Hepatocyte (in vitro differentiated cells): ENCODE measurements at regions not wholly inside any gene's neighbourhood (a gene's known extent, or its start where the extent isn't known, plus 50 kb on each side); places are given as distances from the start of the nearest gene placed in this dataset.

Experiments used
- EZH2 ChIP-seq: fragments of 200-600 bp; sonication (generic); IDR thresholded peaks from 2 replicates; pipeline ENCODE4 v1.6.1; 2016; ENCODE audit warnings: antibody characterized with exemption, mild to moderate bottlenecking, borderline replicate concordance
- EZH2phosphoT487 ChIP-seq: fragments of 200-600 bp; sonication (generic); IDR thresholded peaks from one replicate; pipeline ENCODE4 v1.6.1; 2018; ENCODE audit warnings: antibody characterized with exemption, mild to moderate bottlenecking, low read depth, moderate library complexity; ENCODE audit not compliant: unreplicated experiment, severe bottlenecking
- TF ChIP-seq, protein P1 (sequence below): fragments of 200-600 bp; sonication (generic); IDR thresholded peaks from 2 replicates; pipeline ENCODE4 v1.5.1; 2016; ENCODE audit warnings: antibody characterized with exemption, mild to moderate bottlenecking; ENCODE audit not compliant: poor library complexity

DNA sequence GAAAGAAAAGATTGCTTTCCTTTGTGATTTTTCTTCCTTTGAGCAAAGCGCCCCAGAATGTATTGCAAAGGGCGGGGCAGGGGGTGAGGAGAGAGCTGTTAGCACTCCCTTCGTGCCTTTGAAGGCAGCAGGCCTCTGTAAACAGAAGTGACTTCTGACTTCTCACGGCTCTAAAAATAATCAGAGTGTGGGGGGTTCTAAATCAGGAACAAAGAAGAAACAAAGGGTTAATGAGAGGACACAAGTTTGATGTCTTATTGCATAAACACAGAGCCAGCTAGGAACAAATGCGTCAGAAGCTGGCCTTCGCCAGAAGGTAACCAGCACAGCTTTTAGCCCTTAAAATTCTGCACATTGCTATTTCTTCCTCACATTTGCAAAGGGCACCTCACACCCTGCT is 626.2 kb downstream of the MID1IP1 start:
- no peak for TF ChIP-seq EZH2
- TF ChIP-seq, protein P1, sequence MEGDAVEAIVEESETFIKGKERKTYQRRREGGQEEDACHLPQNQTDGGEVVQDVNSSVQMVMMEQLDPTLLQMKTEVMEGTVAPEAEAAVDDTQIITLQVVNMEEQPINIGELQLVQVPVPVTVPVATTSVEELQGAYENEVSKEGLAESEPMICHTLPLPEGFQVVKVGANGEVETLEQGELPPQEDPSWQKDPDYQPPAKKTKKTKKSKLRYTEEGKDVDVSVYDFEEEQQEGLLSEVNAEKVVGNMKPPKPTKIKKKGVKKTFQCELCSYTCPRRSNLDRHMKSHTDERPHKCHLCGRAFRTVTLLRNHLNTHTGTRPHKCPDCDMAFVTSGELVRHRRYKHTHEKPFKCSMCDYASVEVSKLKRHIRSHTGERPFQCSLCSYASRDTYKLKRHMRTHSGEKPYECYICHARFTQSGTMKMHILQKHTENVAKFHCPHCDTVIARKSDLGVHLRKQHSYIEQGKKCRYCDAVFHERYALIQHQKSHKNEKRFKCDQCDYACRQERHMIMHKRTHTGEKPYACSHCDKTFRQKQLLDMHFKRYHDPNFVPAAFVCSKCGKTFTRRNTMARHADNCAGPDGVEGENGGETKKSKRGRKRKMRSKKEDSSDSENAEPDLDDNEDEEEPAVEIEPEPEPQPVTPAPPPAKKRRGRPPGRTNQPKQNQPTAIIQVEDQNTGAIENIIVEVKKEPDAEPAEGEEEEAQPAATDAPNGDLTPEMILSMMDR: no peak
- TF ChIP-seq EZH2phosphoT487: no peak
